GM10248 (cell line): ENCODE measurements at regions not wholly inside any gene's neighbourhood (a gene's known extent, or its start where the extent isn't known, plus 50 kb on each side); places are given as distances from the start of the nearest gene placed in this dataset.

ENCODE experiments used
- CTCF ChIA-PET: fragments of 300-600 bp; sonication (Branson Sonifier 250); formaldehyde crosslinking; extraction: SDS; loops from one replicate; lab custom pipeline; 2021; ENCODE audit warnings: antibody characterized with exemption; lab: Yijun Ruan, JAX
- POLR2A ChIA-PET: fragments of 350-650 bp; sonication (Branson Sonifier 250); formaldehyde crosslinking; extraction: SDS; loops from one replicate; lab custom pipeline; 2020; ENCODE audit warnings: antibody characterized with exemption; lab: Yijun Ruan, JAX
- DNase-seq: peaks from one replicate; pipeline ENCODE4 v3.0.0; 2012; ENCODE audit errors: extremely low spot score
- CTCF ChIP-seq: IDR thresholded peaks from 2 replicates; pipeline ENCODE4 v1.5.1; 2012; ENCODE audit warnings: mild to moderate bottlenecking, low read depth; ENCODE audit errors: extremely low read depth, missing control alignments, control extremely low read depth

- POLR2A ChIA-PET: no interaction called here
- no peak for DNase-seq
- TF ChIP-seq CTCF: no peak
- CTCF ChIA-PET: no interaction called here
Measured at GRCh38 chr3:16761571-16761970, 123.2 kb upstream of the PLCL2 start.

GRCh38 chr3:16765661-16766060, 119.1 kb upstream of the PLCL2 start:
- POLR2A ChIA-PET: no interaction called here
- DNase-seq: no peak
- no peak for TF ChIP-seq CTCF
- CTCF ChIA-PET: interaction anchor here (1.5 kb wide), 1 partner anchor 10 kb away, joined by 3 read pairs; no protein-coding TSS in a partner anchor

- DNase-seq: no peak
- ChIA-PET CTCF (no interaction called here), POLR2A (no interaction called here)
- no peak for TF ChIP-seq CTCF
Measured at GRCh38 chr3:16767006-16767405, 117.7 kb upstream of the PLCL2 start.

- CTCF ChIA-PET: interaction anchor here (0.9 to 1.0 kb wide), 2 partner anchors 8 to 29 kb away, joined by 3 to 4 read pairs; no protein-coding TSS in a partner anchor
- TF ChIP-seq CTCF: no peak
- no peak for DNase-seq
- POLR2A ChIA-PET: no interaction called here
Measured at GRCh38 chr3:16768014-16768413, 116.7 kb upstream of the PLCL2 start.

- TF ChIP-seq CTCF: no peak
- CTCF ChIA-PET: no interaction called here
- no peak for DNase-seq
- POLR2A ChIA-PET: no interaction called here
Measured at GRCh38 chr3:16768956-16769355, 115.8 kb upstream of the PLCL2 start.

GRCh38 chr3:16769525-16769924, 115.2 kb upstream of the PLCL2 start:
- ChIA-PET CTCF (no interaction called here), POLR2A (no interaction called here)
- no peak for TF ChIP-seq CTCF
- DNase-seq: no peak

- POLR2A ChIA-PET: no interaction called here
- DNase-seq: no peak
- CTCF ChIA-PET: no interaction called here
- no peak for TF ChIP-seq CTCF
Measured at GRCh38 chr3:16770021-16770420, 114.7 kb upstream of the PLCL2 start.
